HCT116 (cell line): ENCODE measurements at regions not wholly inside any gene's neighbourhood (a gene's known extent, or its start where the extent isn't known, plus 50 kb on each side); places are given as distances from the start of the nearest gene placed in this dataset.

Source experiments
- ATAC-seq: fragments of 200-7000 bp; cut with Tn5 transposase; 2 replicates; pipeline ENCODE4 v1.9.1; 2020; ENCODE audit warnings: mild to moderate bottlenecking, moderate library complexity
- BruUV-seq: library from RNA; stranded (reverse); fragments of 400-500 nt; replicated peaks from 2 replicates; lab custom pipeline; 2021; lab: Mats Ljungman, UMichigan
- CTCF ChIA-PET: fragments of 300-600 bp; sonication (Branson Sonifier 250); formaldehyde crosslinking; loops from one replicate; lab custom pipeline; 2021; ENCODE audit warnings: antibody characterized with exemption; lab: Charles Lee
- POLR2A ChIA-PET: fragments of 300-600, 350-600 bp; sonication (Branson Sonifier 250); formaldehyde crosslinking; loops from one replicate; lab custom pipeline; 2021; ENCODE audit warnings: antibody characterized with exemption; lab: Charles Lee
- RAD21 ChIA-PET, 2 experiments: fragments of 300-600 bp; sonication (Branson Sonifier 250); formaldehyde crosslinking; loops; one replicate each; lab custom pipeline; 2023; ENCODE audit warnings: low total read pairs in 2 of 2; ENCODE audit not compliant: uncharacterized antibody in 2 of 2, unreplicated experiment in 2 of 2, low non-redundant PET in 1 of 2; lab: Charles Lee
- DNase-seq: peaks from one replicate; pipeline ENCODE4 v3.0.0-alpha.2; 2010; ENCODE audit warnings: low read depth, low spot score
- H2AFZ ChIP-seq: fragments of 200-600 bp; shearing (Covaris generic), sonication (generic); 2 replicates; pipeline ENCODE4 v1.6.1; 2017; ENCODE audit warnings: low read depth, mixed run types, mixed read lengths, antibody characterized with exemption, low read length; ENCODE audit not compliant: poor library complexity, severe bottlenecking
- H3K27ac ChIP-seq: 2 replicates; pipeline ENCODE4 v1.5.1; 2012; ENCODE audit warnings: low read depth, low read length
- H3K27me3 ChIP-seq: fragments of 200-600 bp; sonication (generic); 2 replicates; pipeline ENCODE4 v1.6.1; 2016; ENCODE audit warnings: mixed run types, low read length, mixed read lengths; ENCODE audit not compliant: insufficient read depth
- H3K36me3 ChIP-seq, 2 experiments: fragments of 200-500 bp in 1 of 2; fragments of 200-600 bp in 1 of 2; sonication (Bioruptor generic) in 1 of 2; sonication (generic) in 1 of 2; 2 replicates each; pipeline versions ENCODE4 v1.5.1 to v1.6.1; 2014 to 2016; ENCODE audit warnings: low read length in 2 of 2, inconsistent platforms in 1 of 2, mixed read lengths in 1 of 2, mixed run types in 1 of 2; ENCODE audit not compliant: insufficient read depth in 2 of 2, control insufficient read depth in 1 of 2
- H3K4me1 ChIP-seq, 2 experiments: fragments of 200-600 bp in 1 of 2; sonication (generic) in 1 of 2; 2 replicates each; pipeline versions ENCODE4 v1.5.1 to v1.6.1; 2012 to 2017; ENCODE audit warnings: low read length in 2 of 2, inconsistent platforms in 1 of 2, mild to moderate bottlenecking in 1 of 2, mixed read lengths in 1 of 2, mixed run types in 1 of 2, moderate library complexity in 1 of 2; ENCODE audit not compliant: insufficient read depth in 2 of 2, control insufficient read depth in 1 of 2
- H3K4me2 ChIP-seq: fragments of 200-600 bp; sonication (generic); 2 replicates; pipeline ENCODE4 v1.6.1; 2017; ENCODE audit warnings: mixed run types, low read length, mixed read lengths
- H3K4me3 ChIP-seq, 2 experiments: fragments of 200-600 bp in 1 of 2; sonication (generic) in 1 of 2; replicated peaks in 1 of 2; 2 replicates each; pipeline ENCODE4 v1.5.1; 2011 to 2016; ENCODE audit warnings: low read length in 2 of 2, control low read depth in 1 of 2, low read depth in 1 of 2, mild to moderate bottlenecking in 1 of 2, mixed read lengths in 1 of 2, mixed run types in 1 of 2
- H3K79me2 ChIP-seq: fragments of 200-600 bp; sonication (generic); 2 replicates; pipeline ENCODE4 v1.6.1; 2017; ENCODE audit warnings: mild to moderate bottlenecking, mixed run types, low read length, moderate library complexity, mixed read lengths; ENCODE audit not compliant: insufficient read depth
- H3K9ac ChIP-seq: fragments of 200-600 bp; sonication (generic); 2 replicates; pipeline ENCODE4 v1.6.1; 2016; ENCODE audit warnings: low read length, mixed read lengths
- H3K9me2 ChIP-seq: fragments of 200-600 bp; sonication (generic), shearing (Covaris generic); 2 replicates; pipeline ENCODE4 v1.6.1; 2017; ENCODE audit warnings: mixed run types, mild to moderate bottlenecking, moderate library complexity; ENCODE audit not compliant: insufficient read depth
- H3K9me3 ChIP-seq, 2 experiments: fragments of 200-500 bp in 1 of 2; fragments of 200-600 bp in 1 of 2; sonication (Bioruptor generic) in 1 of 2; sonication (generic) in 1 of 2; 2 replicates each; pipeline ENCODE4 v1.6.1; 2014 to 2017; ENCODE audit warnings: low read length in 2 of 2, mixed read lengths in 2 of 2, inconsistent platforms in 1 of 2, low read depth in 1 of 2, mild to moderate bottlenecking in 1 of 2, mixed run types in 1 of 2, moderate library complexity in 1 of 2; ENCODE audit not compliant: control insufficient read depth in 1 of 2, insufficient read depth in 1 of 2
- H4K20me1 ChIP-seq: fragments of 200-600 bp; sonication (generic), shearing (Covaris generic); 2 replicates; pipeline ENCODE4 v1.6.1; 2017; ENCODE audit warnings: mixed run types, mild to moderate bottlenecking, moderate library complexity; ENCODE audit not compliant: insufficient read depth
- CBX3 ChIP-seq: IDR thresholded peaks from 2 replicates; pipeline ENCODE4 v1.6.1; 2012; ENCODE audit warnings: low read depth
- EGR1 ChIP-seq: IDR thresholded peaks from 2 replicates; pipeline ENCODE4 v1.6.1; 2012; ENCODE audit warnings: low read depth
- EZH2 ChIP-seq: fragments of 200-600 bp; sonication (generic); IDR thresholded peaks from 2 replicates; pipeline ENCODE4 v1.6.1; 2017; ENCODE audit warnings: antibody characterized with exemption, mixed run types
- EZH2phosphoT487 ChIP-seq: fragments of 200-600 bp; IDR thresholded peaks from 2 replicates; pipeline ENCODE4 v1.6.1; 2018; ENCODE audit warnings: antibody characterized with exemption, borderline replicate concordance
- FOSL1 ChIP-seq: IDR thresholded peaks from 2 replicates; pipeline ENCODE4 v1.6.1; 2012; ENCODE audit warnings: low read depth
- JUND ChIP-seq: IDR thresholded peaks from 2 replicates; pipeline ENCODE4 v1.6.1; 2012
- POLR2A ChIP-seq: IDR thresholded peaks from 2 replicates; pipeline ENCODE4 v1.7.0; 2011; ENCODE audit warnings: borderline replicate concordance; ENCODE audit not compliant: insufficient read depth, insufficient read length; ENCODE audit errors: extremely low read depth
- POLR2AphosphoS5 ChIP-seq: IDR thresholded peaks from 2 replicates; pipeline ENCODE4 v1.6.1; 2011; ENCODE audit warnings: mild to moderate bottlenecking, low read depth, low read length, moderate library complexity
- RAD21 ChIP-seq: IDR thresholded peaks from 2 replicates; pipeline ENCODE4 v1.6.1; 2012; ENCODE audit warnings: low read depth, mild to moderate bottlenecking
- SIN3A ChIP-seq: IDR thresholded peaks from 2 replicates; pipeline ENCODE4 v1.6.1; 2012; ENCODE audit warnings: low read depth
- SRF ChIP-seq: IDR thresholded peaks from 2 replicates; pipeline ENCODE4 v1.6.1; 2012; ENCODE audit warnings: low read depth
- TCF7L2 ChIP-seq: IDR thresholded peaks from 2 replicates; pipeline ENCODE4 v1.7.0; 2011; ENCODE audit warnings: borderline replicate concordance, inconsistent platforms; ENCODE audit not compliant: insufficient read depth, insufficient read length; ENCODE audit errors: extremely low read depth
- YY1 ChIP-seq: IDR thresholded peaks from 2 replicates; pipeline ENCODE4 v1.6.1; 2011; ENCODE audit warnings: low read length, low read depth, moderate library complexity, mild to moderate bottlenecking; ENCODE audit not compliant: insufficient replicate concordance; ENCODE audit errors: extremely low read depth
- ZFX ChIP-seq: fragments of 450-650 bp; IDR thresholded peaks from 2 replicates; pipeline ENCODE4 v1.6.1; 2017
- ZNF274 ChIP-seq: fragments of 200-500 bp; sonication (Bioruptor generic); IDR thresholded peaks from 2 replicates; pipeline ENCODE4 v1.6.1; 2014; ENCODE audit warnings: mild to moderate bottlenecking, low read depth, low read length, inconsistent platforms
- intact Hi-C: fragments of 100-400 bp; cut with micrococcal nuclease; formaldehyde crosslinking; loops from 2 replicates; pipeline ENCODE4 v1.10.0; 2022
- TF ChIP-seq, protein P1 (sequence below): IDR thresholded peaks from 2 replicates; pipeline ENCODE4 v1.6.1; 2012
- TF ChIP-seq, protein P2 (sequence below): IDR thresholded peaks from 2 replicates; pipeline ENCODE4 v1.6.1; 2012
- TF ChIP-seq, protein P3 (sequence below), 3 experiments: fragments of 200-600 bp in 1 of 3; sonication (generic) in 1 of 3; IDR thresholded peaks in 2 of 3; conservative IDR thresholded peaks in 1 of 3; 2 replicates each; pipeline ENCODE4 v1.5.1; 2012 to 2017; ENCODE audit warnings: low read depth in 2 of 3, low read length in 2 of 3, antibody characterized with exemption in 1 of 3, borderline replicate concordance in 1 of 3, control low read depth in 1 of 3, mild to moderate bottlenecking in 1 of 3, mixed read lengths in 1 of 3, mixed run types in 1 of 3, moderate library complexity in 1 of 3; ENCODE audit not compliant: insufficient read depth in 1 of 3

- H3K27ac ChIP-seq, result no peak overlapping the region
- H3K9me2 ChIP-seq, result no peaks in the 10 kb centered on the region
- RAD21 ChIA-PET, result no interaction called here
- no peak for ATAC-seq
- no peaks in the 10 kb centered on the region for H3K79me2 ChIP-seq
- H3K4me1 ChIP-seq, result no peaks in the 10 kb centered on the region
- no peak for TF ChIP-seq FOSL1
- no peak for TF ChIP-seq EGR1
- no peak for TF ChIP-seq TCF7L2
- no peak for TF ChIP-seq SIN3A
- no peak for TF ChIP-seq JUND
- no peak for TF ChIP-seq CBX3
- TF ChIP-seq, protein P1, sequence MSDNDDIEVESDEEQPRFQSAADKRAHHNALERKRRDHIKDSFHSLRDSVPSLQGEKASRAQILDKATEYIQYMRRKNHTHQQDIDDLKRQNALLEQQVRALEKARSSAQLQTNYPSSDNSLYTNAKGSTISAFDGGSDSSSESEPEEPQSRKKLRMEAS, result no peak
- no peak for TF ChIP-seq ZFX
- TF ChIP-seq YY1, result no peak
- TF ChIP-seq POLR2A, result no peak
- TF ChIP-seq EZH2phosphoT487, result no peak
- no peak for TF ChIP-seq RAD21
- TF ChIP-seq ZNF274, result no peak
- TF ChIP-seq, protein P2, sequence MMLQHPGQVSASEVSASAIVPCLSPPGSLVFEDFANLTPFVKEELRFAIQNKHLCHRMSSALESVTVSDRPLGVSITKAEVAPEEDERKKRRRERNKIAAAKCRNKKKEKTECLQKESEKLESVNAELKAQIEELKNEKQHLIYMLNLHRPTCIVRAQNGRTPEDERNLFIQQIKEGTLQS, result no peak
- TF ChIP-seq SRF, result no peak
- TF ChIP-seq, protein P3, sequence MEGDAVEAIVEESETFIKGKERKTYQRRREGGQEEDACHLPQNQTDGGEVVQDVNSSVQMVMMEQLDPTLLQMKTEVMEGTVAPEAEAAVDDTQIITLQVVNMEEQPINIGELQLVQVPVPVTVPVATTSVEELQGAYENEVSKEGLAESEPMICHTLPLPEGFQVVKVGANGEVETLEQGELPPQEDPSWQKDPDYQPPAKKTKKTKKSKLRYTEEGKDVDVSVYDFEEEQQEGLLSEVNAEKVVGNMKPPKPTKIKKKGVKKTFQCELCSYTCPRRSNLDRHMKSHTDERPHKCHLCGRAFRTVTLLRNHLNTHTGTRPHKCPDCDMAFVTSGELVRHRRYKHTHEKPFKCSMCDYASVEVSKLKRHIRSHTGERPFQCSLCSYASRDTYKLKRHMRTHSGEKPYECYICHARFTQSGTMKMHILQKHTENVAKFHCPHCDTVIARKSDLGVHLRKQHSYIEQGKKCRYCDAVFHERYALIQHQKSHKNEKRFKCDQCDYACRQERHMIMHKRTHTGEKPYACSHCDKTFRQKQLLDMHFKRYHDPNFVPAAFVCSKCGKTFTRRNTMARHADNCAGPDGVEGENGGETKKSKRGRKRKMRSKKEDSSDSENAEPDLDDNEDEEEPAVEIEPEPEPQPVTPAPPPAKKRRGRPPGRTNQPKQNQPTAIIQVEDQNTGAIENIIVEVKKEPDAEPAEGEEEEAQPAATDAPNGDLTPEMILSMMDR (IDR thresholded peaks at IDR 0.05 in 2 of 3, conservative IDR thresholded peaks at IDR 0.05 in 1 of 3; ENCODE audit: borderline replicate concordance in 1 of 3, insufficient read depth in 1 of 3, low read depth in 2 of 3, low read length in 2 of 3), result no peak
- no peak for TF ChIP-seq POLR2AphosphoS5
- no peak for TF ChIP-seq EZH2
- TF ChIP-seq, all 23 proteins: peak for 0
- Histone ChIP-seq H2AFZ (no peak overlapping the region), H3K9me3 (no peaks in the 10 kb centered on the region), H3K9ac (no peak overlapping the region), H3K36me3 (no peaks in the 10 kb centered on the region), H4K20me1 (no peaks in the 10 kb centered on the region), H3K27me3 (no peaks in the 10 kb centered on the region), H3K4me3 (no peak overlapping the region), H3K4me2 (no peak overlapping the region)
- intact Hi-C loops, result no loop called here
- DNase-seq, result no peak
- ChIA-PET CTCF (no interaction called here), POLR2A (no interaction called here)
- BruUV-seq, result no TSS peak
These were observed 133.0 kb upstream of the HMCN1 start for GRCh38 chr1:185601189-185601588.
